CD4-positive, alpha-beta T cell (primary cell): ENCODE measurements at regions not wholly inside any gene's neighbourhood (a gene's known extent, or its start where the extent isn't known, plus 50 kb on each side); places are given as distances from the start of the nearest gene placed in this dataset.

Experiments
- ATAC-seq: fragments of 200-7000 bp; cut with Tn5 transposase; one replicate; pipeline ENCODE4 v1.10.0; 2022; ENCODE audit warnings: mild to moderate bottlenecking; ENCODE audit not compliant: poor library complexity
- CTCF ChIA-PET: fragments of 350-600 bp; sonication (Branson Sonifier 250); formaldehyde crosslinking; loops from one replicate; lab custom pipeline; 2021; ENCODE audit warnings: antibody characterized with exemption, inconsistent platforms; lab: Charles Lee
- POLR2A ChIA-PET: fragments of 350-600 bp; sonication (Branson Sonifier 250); formaldehyde crosslinking; loops from one replicate; lab custom pipeline; 2021; ENCODE audit warnings: antibody characterized with exemption, inconsistent platforms; lab: Charles Lee
- DNase-seq, 14 experiments: peaks; one replicate each; pipeline ENCODE4 v3.0.0-alpha.2; 2013 to 2020; ENCODE audit warnings: mixed read lengths in 2 of 14
- H3K27ac ChIP-seq, 2 donors: one replicate each; pipeline versions ENCODE4 v1.5.1 to v1.7.0; 2013; ENCODE audit warnings: low read length in 2 of 2, low read depth in 1 of 2, mild to moderate bottlenecking in 1 of 2
- H3K27me3 ChIP-seq, 2 experiments: 1 replicate in 1 of 2; 2 replicates in 1 of 2; pipeline versions ENCODE4 v1.6.1 to v1.7.0; 2013; ENCODE audit warnings: low read length in 2 of 2, control low read depth in 1 of 2, mild to moderate bottlenecking in 1 of 2, moderate library complexity in 1 of 2; ENCODE audit not compliant: insufficient read depth in 2 of 2, control insufficient read depth in 1 of 2
- H3K36me3 ChIP-seq: one replicate; pipeline ENCODE4 v1.6.1; 2013; ENCODE audit warnings: low read length, control low read depth; ENCODE audit not compliant: insufficient read depth
- H3K4me1 ChIP-seq: one replicate; pipeline ENCODE4 v1.6.1; 2013; ENCODE audit warnings: low read length, control low read depth; ENCODE audit not compliant: insufficient read depth
- H3K4me3 ChIP-seq: one replicate; pipeline ENCODE4 v1.5.1; 2013; ENCODE audit warnings: mild to moderate bottlenecking, low read length, moderate library complexity
- H3K9me3 ChIP-seq, 2 experiments: 1 replicate in 1 of 2; 2 replicates in 1 of 2; pipeline versions ENCODE4 v1.6.1 to v1.7.0; 2013; ENCODE audit warnings: low read length in 2 of 2, mild to moderate bottlenecking in 2 of 2, control low read depth in 1 of 2, moderate library complexity in 1 of 2; ENCODE audit not compliant: control insufficient read depth in 1 of 2, insufficient read depth in 1 of 2
- H3K27ac Mint-ChIP-seq: one replicate; pipeline ENCODE4 v1.8.0; 2020; ENCODE audit warnings: mixed read lengths
- H3K27me3 Mint-ChIP-seq: one replicate; pipeline ENCODE4 v1.8.0; 2021; ENCODE audit warnings: mixed read lengths
- H3K36me3 Mint-ChIP-seq: one replicate; pipeline ENCODE4 v1.8.0; 2021; ENCODE audit warnings: low read depth, mixed read lengths
- H3K4me1 Mint-ChIP-seq: one replicate; pipeline ENCODE4 v1.8.0; 2021; ENCODE audit warnings: low read depth, mixed read lengths
- H3K4me3 Mint-ChIP-seq: one replicate; pipeline ENCODE4 v1.8.0; 2020; ENCODE audit warnings: mild to moderate bottlenecking, mixed read lengths
- H3K9me3 Mint-ChIP-seq: one replicate; pipeline ENCODE4 v1.8.0; 2020; ENCODE audit warnings: mixed read lengths
- CTCF ChIP-seq: fragments of 200-600 bp; IDR thresholded peaks from one replicate; pipeline ENCODE4 v1.8.0; 2022; ENCODE audit warnings: antibody characterized with exemption, mild to moderate bottlenecking
- intact Hi-C, 2 experiments: fragments of 100-400 bp; cut with DNase I in 1 of 2; cut with micrococcal nuclease in 1 of 2; formaldehyde crosslinking; loops; one replicate each; pipeline versions ENCODE4 v1.15.1 to v1.9.0; 2023 to 2025; cut with DNase I, micrococcal nuclease

DNA sequence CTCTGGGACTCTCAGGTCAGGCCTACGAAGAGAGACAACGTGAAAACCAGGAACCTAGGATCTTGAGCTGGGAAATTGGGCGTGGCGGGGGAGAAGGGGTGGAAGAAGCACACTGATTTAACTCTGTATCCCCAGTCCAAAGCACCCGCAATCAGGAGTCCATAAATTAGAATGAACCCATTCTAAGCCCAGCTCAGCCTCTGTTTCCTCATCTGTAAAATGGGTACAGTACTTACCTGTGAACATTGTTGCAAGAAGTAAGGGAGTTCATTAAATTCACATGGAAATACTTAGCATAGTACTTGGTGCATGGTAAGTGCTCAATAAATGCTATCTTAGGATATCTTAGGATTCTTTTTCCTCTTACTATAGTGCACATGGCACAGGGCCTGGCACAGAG lies 326.7 kb downstream of the BCOR start:
- ChIA-PET CTCF (no interaction called here), POLR2A (no interaction called here)
- Mint-ChIP-seq H3K4me1 (peaks cover 63% of the 10 kb centered on the region), H3K27ac (peak overlapping the region; percentile 99), H3K27me3 (no peaks in the 10 kb centered on the region), H3K36me3 (peaks cover 4% of the 10 kb centered on the region), H3K9me3 (no peaks in the 10 kb centered on the region), H3K4me3 (peak overlapping the region; percentile 30)
- ATAC-seq (no peak), DNase-seq (no peak)
- TF ChIP-seq CTCF, result no peak
- no peak overlapping the region for H3K4me3 ChIP-seq
- H3K27me3 ChIP-seq, result no peaks in the 10 kb centered on the region
- peak overlapping the region; percentile 9 to 27 for H3K27ac ChIP-seq
- no peaks in the 10 kb centered on the region for H3K9me3 ChIP-seq
- peaks cover 64% of the 10 kb centered on the region for H3K4me1 ChIP-seq
- H3K36me3 ChIP-seq, result no peaks in the 10 kb centered on the region
- intact Hi-C loops, result loop anchor here in 1 of 2 experiments (5.0 kb wide), 1 partner anchor 86 kb away; no protein-coding TSS in a partner anchor

DNA sequence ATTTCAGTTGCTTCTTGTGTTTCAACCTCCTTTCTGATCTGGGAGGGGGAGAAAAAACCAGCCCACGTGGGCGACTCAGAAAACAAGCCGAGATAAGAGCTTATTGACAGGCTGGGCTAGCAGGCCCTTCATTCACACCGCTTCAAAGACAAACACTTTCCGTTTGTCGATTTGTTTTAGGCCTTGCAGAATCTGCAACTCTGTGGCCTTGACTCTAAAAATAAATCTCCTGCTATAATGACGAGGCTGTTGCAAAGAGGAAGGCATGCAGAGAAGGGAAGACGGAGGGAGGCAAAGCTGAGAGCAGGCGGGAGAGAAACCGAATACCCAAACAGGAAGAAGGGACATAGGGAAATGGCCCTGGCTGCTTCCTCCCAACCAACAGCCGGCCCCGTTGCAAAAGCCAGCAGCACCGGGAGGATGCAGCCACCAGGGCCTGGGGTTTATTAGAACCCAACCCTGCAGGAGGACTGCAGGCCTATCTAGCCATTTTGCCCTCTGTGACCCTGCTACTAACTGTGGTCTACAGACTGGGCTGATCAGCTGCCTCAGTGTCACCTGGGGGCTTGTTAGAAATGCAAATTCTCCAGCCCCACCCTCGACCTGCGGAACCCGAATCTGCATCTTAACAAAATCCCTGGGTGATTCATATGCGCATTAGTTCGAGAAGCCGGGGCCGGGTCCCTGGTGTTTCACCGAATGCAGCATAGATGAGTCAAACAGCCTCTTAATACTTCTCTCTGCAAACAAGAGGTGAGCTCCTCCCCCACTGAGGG lies 325.5 kb downstream of the BCOR start:
- H3K27ac Mint-ChIP-seq, result peak overlapping the region; percentile 99
- H3K4me3 Mint-ChIP-seq, result peak overlapping the region; percentile 57
- ChIA-PET POLR2A (interaction anchor here (0.8 to 2.0 kb wide), 5 partner anchors 38 to 403 kb away, joined by 3 to 6 read pairs (median 3); partner anchors contain the start of gene BCOR), CTCF (no interaction called here)
- H3K27me3 Mint-ChIP-seq, result no peaks in the 10 kb centered on the region
- intact Hi-C loops, result loop anchor here in 1 of 2 experiments (5.0 kb wide), 1 partner anchor 85 kb away; no protein-coding TSS in a partner anchor
- Histone ChIP-seq H3K27ac (peak overlapping the region; percentile 59 to 64), H3K4me3 (no peak overlapping the region), H3K36me3 (no peaks in the 10 kb centered on the region), H3K27me3 (no peaks in the 10 kb centered on the region), H3K4me1 (peaks cover 60% of the 10 kb centered on the region), H3K9me3 (no peaks in the 10 kb centered on the region)
- peak; percentile 57 for ATAC-seq
- H3K9me3 Mint-ChIP-seq, result no peaks in the 10 kb centered on the region
- no peak for TF ChIP-seq CTCF
- H3K4me1 Mint-ChIP-seq, result peaks cover 57% of the 10 kb centered on the region
- peaks cover 4% of the 10 kb centered on the region for H3K36me3 Mint-ChIP-seq
- DNase-seq, result peak; percentile 4 to 77 (median 58)

- Histone ChIP-seq H3K9me3 (no peaks in the 10 kb centered on the region), H3K27me3 (no peaks in the 10 kb centered on the region), H3K27ac (peak overlapping the region in 1 of 2 donors; percentile 64), H3K36me3 (no peaks in the 10 kb centered on the region), H3K4me3 (no peak overlapping the region), H3K4me1 (peaks cover 64% of the 10 kb centered on the region)
- ATAC-seq (no peak), DNase-seq (no peak)
- intact Hi-C loops, result loop anchor here in 1 of 2 experiments (5.0 kb wide), 1 partner anchor 84 kb away; no protein-coding TSS in a partner anchor
- POLR2A ChIA-PET, result interaction anchor here (0.8 to 2.0 kb wide), 7 partner anchors 42 to 402 kb away, joined by 3 to 8 read pairs (median 3); partner anchors contain the start of gene BCOR
- H3K27me3 Mint-ChIP-seq, result no peaks in the 10 kb centered on the region
- H3K4me3 Mint-ChIP-seq, result peak overlapping the region; percentile 57
- TF ChIP-seq CTCF, result no peak
- CTCF ChIA-PET, result no interaction called here
- peaks cover 58% of the 10 kb centered on the region for H3K4me1 Mint-ChIP-seq
- H3K36me3 Mint-ChIP-seq, result peaks cover 9% of the 10 kb centered on the region
- peak overlapping the region; percentile 99 for H3K27ac Mint-ChIP-seq
- H3K9me3 Mint-ChIP-seq, result no peaks in the 10 kb centered on the region
Observed at GRCh38 chrX:39773150-39773549, 324.6 kb downstream of the BCOR start.
